AML-193 (cell line): ENCODE measurements at regions not wholly inside any gene's neighbourhood (a gene's known extent, or its start where the extent isn't known, plus 50 kb on each side); places are given as distances from the start of the nearest gene placed in this dataset.

Experiments
- DNase-seq, 2 experiments: peaks; one replicate each; lab custom pipeline; 2025; lab: John Stamatoyannopoulos, UW

- DNase-seq = no peak
Measured at GRCh38 chr6:140980265-140980887, 1152.3 kb upstream of the GJE1 start.

- DNase-seq = no peak
Measured at GRCh38 chr6:140979642-140980091, 1153.1 kb upstream of the GJE1 start.

- no peak for DNase-seq
Measured at GRCh38 chr6:140977403-140977802, 1155.3 kb upstream of the GJE1 start.

GRCh38 chr6:140976806-140977205 is 1155.9 kb upstream of the GJE1 start:
- DNase-seq = no peak

GRCh38 chr6:140970485-140970884 is 1162.2 kb upstream of the GJE1 start:
- DNase-seq = no peak

GRCh38 chr6:140968062-140968461 is 1164.7 kb upstream of the GJE1 start:
- DNase-seq = no peak

GRCh38 chr6:140966676-140967075 is 1166.0 kb upstream of the GJE1 start:
- DNase-seq = no peak

GRCh38 chr6:140960566-140960965 is 1172.2 kb upstream of the GJE1 start:
- DNase-seq = no peak

- no peak for DNase-seq
Measured at GRCh38 chr6:140957386-140957785, 1175.3 kb upstream of the GJE1 start.

GRCh38 chr6:140956571-140957369 is 1176.0 kb upstream of the GJE1 start:
- DNase-seq = no peak

- no peak for DNase-seq
Measured at GRCh38 chr6:140940251-140940925, 1192.3 kb upstream of the GJE1 start.

GRCh38 chr6:140932909-140933308 is 1199.8 kb upstream of the GJE1 start:
- no peak for DNase-seq

- DNase-seq = no peak
Measured at GRCh38 chr6:140931581-140931980, 1201.1 kb upstream of the GJE1 start.

GRCh38 chr6:140929121-140929520 is 1203.6 kb upstream of the GJE1 start:
- no peak for DNase-seq

GRCh38 chr6:140923048-140923447 is 1209.7 kb upstream of the GJE1 start:
- no peak for DNase-seq

- DNase-seq = peak; percentile 75 to 78
Measured at GRCh38 chr6:140921366-140922226, 1211.1 kb upstream of the GJE1 start.

- DNase-seq = no peak
Measured at GRCh38 chr6:140917911-140918310, 1214.8 kb upstream of the GJE1 start.

- no peak for DNase-seq
Measured at GRCh38 chr6:140915551-140915950, 1217.2 kb upstream of the GJE1 start.

- DNase-seq = no peak
Measured at GRCh38 chr6:140915103-140915502, 1217.6 kb upstream of the GJE1 start.

- no peak for DNase-seq
Measured at GRCh38 chr6:140912686-140913085, 1220.0 kb upstream of the GJE1 start.

GRCh38 chr6:140909625-140910024 is 1223.1 kb upstream of the GJE1 start:
- DNase-seq = no peak

- no peak for DNase-seq
Measured at GRCh38 chr6:140909156-140909555, 1223.6 kb upstream of the GJE1 start.
